ENCODE measurements at regions not wholly inside any gene's neighbourhood (a gene's known extent, or its start where the extent isn't known, plus 50 kb on each side); places are given as distances from the start of the nearest gene placed in this dataset.
"Not testable (repeated sequence)": the region's sequence is repeated elsewhere in the genome, so short reads cannot be mapped to it uniquely, and the experiment has no call there.

- DNase-seq (ENCODE audit: low read depth, low spot score): no peak
- no peak overlapping the region for H3K4me3 ChIP-seq (ENCODE audit: low read depth, low read length)
- no peak for TF ChIP-seq CTCF (IDR thresholded peaks at IDR 0.05; ENCODE audit: low read depth, low read length)
- in situ Hi-C loops (cut with HindIII; ENCODE audit: low sequenced_read_pairs): no loop called here
Measured at GRCh38 chr1:189313488-189313887, 1164.2 kb downstream of the BRINP3 start.

GRCh38 chr1:189315035-189315901, 1162.4 kb downstream of the BRINP3 start:
- no peak for TF ChIP-seq CTCF (IDR thresholded peaks at IDR 0.05; ENCODE audit: low read depth, low read length)
- no peak for DNase-seq (ENCODE audit: low read depth, low spot score)
- in situ Hi-C loops (cut with HindIII; ENCODE audit: low sequenced_read_pairs): no loop called here
- no peak overlapping the region for H3K4me3 ChIP-seq (ENCODE audit: low read depth, low read length)

- no peak for TF ChIP-seq CTCF (IDR thresholded peaks at IDR 0.05; ENCODE audit: low read depth, low read length)
- no peak for DNase-seq (ENCODE audit: low read depth, low spot score)
- no peak overlapping the region for H3K4me3 ChIP-seq (ENCODE audit: low read depth, low read length)
- in situ Hi-C loops (cut with HindIII; ENCODE audit: low sequenced_read_pairs): no loop called here
Measured at GRCh38 chr1:189323091-189323490, 1154.6 kb downstream of the BRINP3 start.

- DNase-seq (ENCODE audit: low read depth, low spot score); H3K4me3 ChIP-seq (ENCODE audit: low read depth, low read length); in situ Hi-C loops (cut with HindIII; ENCODE audit: low sequenced_read_pairs): not testable (repeated sequence)
Measured at GRCh38 chr1:189331071-189331470, 1146.6 kb downstream of the BRINP3 start.

- H3K4me3 ChIP-seq (ENCODE audit: low read depth, low read length): no peak overlapping the region
- no peak for TF ChIP-seq CTCF (IDR thresholded peaks at IDR 0.05; ENCODE audit: low read depth, low read length)
- in situ Hi-C loops (cut with HindIII; ENCODE audit: low sequenced_read_pairs): no loop called here
- DNase-seq (ENCODE audit: low read depth, low spot score): no peak
Measured at GRCh38 chr1:189336115-189337100, 1141.3 kb downstream of the BRINP3 start.

GRCh38 chr1:189349607-189350006, 1128.1 kb downstream of the BRINP3 start:
- DNase-seq (ENCODE audit: low read depth, low spot score): no peak
- H3K4me3 ChIP-seq (ENCODE audit: low read depth, low read length): no peak overlapping the region
- no peak for TF ChIP-seq CTCF (IDR thresholded peaks at IDR 0.05; ENCODE audit: low read depth, low read length)
- in situ Hi-C loops (cut with HindIII; ENCODE audit: low sequenced_read_pairs): no loop called here

Measured in astrocyte of the spinal cord (primary cell).